Gastroesophageal sphincter (tissue), 3 donors: ENCODE measurements at regions not wholly inside any gene's neighbourhood (a gene's known extent, or its start where the extent isn't known, plus 50 kb on each side); places are given as distances from the start of the nearest gene placed in this dataset.

ENCODE experiments used
- POLR2A ChIP-seq, 2 donors: fragments of 450-650 bp; IDR thresholded peaks; one replicate each; pipeline ENCODE4 v1.6.1; 2017; ENCODE audit warnings: antibody characterized with exemption in 2 of 2, mild to moderate bottlenecking in 2 of 2, moderate library complexity in 1 of 2
- TF ChIP-seq, protein P1 (sequence below), 4 experiments: fragments of 200-600 bp in 2 of 4; fragments of 450-650 bp in 2 of 4; sonication (generic) in 1 of 4; IDR thresholded peaks; one replicate each; pipeline ENCODE4 v1.5.1; 2017 to 2019; ENCODE audit warnings: antibody characterized with exemption in 4 of 4, mild to moderate bottlenecking in 2 of 4, moderate library complexity in 2 of 4

DNA sequence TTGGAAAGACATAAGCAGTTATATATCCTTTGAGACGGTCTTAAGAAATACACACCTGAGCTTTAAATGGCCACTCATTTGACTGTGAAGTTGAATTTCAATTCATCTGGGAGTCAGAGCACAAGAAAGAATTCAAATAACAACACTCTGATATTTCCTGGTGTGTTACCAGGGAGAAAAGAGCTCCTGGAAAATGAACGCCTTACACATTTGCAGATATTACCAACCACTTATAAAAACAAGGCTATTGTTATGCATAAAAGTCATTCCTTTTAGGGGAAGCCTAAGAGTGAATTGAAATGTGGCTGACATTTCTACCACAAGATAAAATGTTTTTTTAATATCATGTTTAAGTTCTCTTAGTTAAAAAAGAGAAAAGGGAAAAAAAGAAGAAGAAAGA is 229.2 kb upstream of the PLEKHG7 start:
- TF ChIP-seq, protein P1, sequence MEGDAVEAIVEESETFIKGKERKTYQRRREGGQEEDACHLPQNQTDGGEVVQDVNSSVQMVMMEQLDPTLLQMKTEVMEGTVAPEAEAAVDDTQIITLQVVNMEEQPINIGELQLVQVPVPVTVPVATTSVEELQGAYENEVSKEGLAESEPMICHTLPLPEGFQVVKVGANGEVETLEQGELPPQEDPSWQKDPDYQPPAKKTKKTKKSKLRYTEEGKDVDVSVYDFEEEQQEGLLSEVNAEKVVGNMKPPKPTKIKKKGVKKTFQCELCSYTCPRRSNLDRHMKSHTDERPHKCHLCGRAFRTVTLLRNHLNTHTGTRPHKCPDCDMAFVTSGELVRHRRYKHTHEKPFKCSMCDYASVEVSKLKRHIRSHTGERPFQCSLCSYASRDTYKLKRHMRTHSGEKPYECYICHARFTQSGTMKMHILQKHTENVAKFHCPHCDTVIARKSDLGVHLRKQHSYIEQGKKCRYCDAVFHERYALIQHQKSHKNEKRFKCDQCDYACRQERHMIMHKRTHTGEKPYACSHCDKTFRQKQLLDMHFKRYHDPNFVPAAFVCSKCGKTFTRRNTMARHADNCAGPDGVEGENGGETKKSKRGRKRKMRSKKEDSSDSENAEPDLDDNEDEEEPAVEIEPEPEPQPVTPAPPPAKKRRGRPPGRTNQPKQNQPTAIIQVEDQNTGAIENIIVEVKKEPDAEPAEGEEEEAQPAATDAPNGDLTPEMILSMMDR (IDR thresholded peaks at IDR 0.05), result no peak
- no peak for TF ChIP-seq POLR2A (IDR thresholded peaks at IDR 0.05)
